ENCODE measurements at regions not wholly inside any gene's neighbourhood (a gene's known extent, or its start where the extent isn't known, plus 50 kb on each side); places are given as distances from the start of the nearest gene placed in this dataset.

GRCh38 chr11:134479206-134480135, 67.4 kb upstream of the B3GAT1 start:
- WGBS, 4 donors, result 70 to 79% (median 74%) methylated on average over 21 of the region's 21 CpGs
- no peaks in the 10 kb centered on the region for H3K36me3 ChIP-seq (replicated peaks in 1 of 2)
- DNase-seq, result peak in 1 of 7 donors; percentile 39
- intact Hi-C loops (cut with DNase I), result no loop called here
- no peak overlapping the region for H3K4me3 ChIP-seq
- TF ChIP-seq CTCF (IDR thresholded peaks at IDR 0.05), result no peak
- TF ChIP-seq POLR2A (IDR thresholded peaks at IDR 0.05), result no peak
- H3K27ac ChIP-seq, result no peak overlapping the region
- H3K27me3 ChIP-seq, result no peaks in the 10 kb centered on the region
- H3K9me3 ChIP-seq (replicated peaks in 1 of 3), result no peaks in the 10 kb centered on the region
- no peaks in the 10 kb centered on the region for H3K4me1 ChIP-seq (replicated peaks in 1 of 2)

GRCh38 chr11:134478611-134479010, 66.6 kb upstream of the B3GAT1 start:
- Histone ChIP-seq H3K36me3 (replicated peaks in 1 of 2) (no peaks in the 10 kb centered on the region), H3K4me3 (no peak overlapping the region), H3K4me1 (replicated peaks in 1 of 2) (no peaks in the 10 kb centered on the region), H3K27ac (no peak overlapping the region), H3K27me3 (no peaks in the 10 kb centered on the region), H3K9me3 (replicated peaks in 1 of 3) (no peaks in the 10 kb centered on the region)
- 14 to 50% (median 19%) methylated on average over 2 of the region's 2 CpGs for WGBS, 4 donors
- TF ChIP-seq CTCF (IDR thresholded peaks at IDR 0.05), result no peak
- no peak for TF ChIP-seq POLR2A (IDR thresholded peaks at IDR 0.05)
- intact Hi-C loops (cut with DNase I), result no loop called here
- DNase-seq, result peak in 1 of 7 donors; percentile 50

- H3K36me3 ChIP-seq (replicated peaks in 1 of 2), result no peaks in the 10 kb centered on the region
- no peaks in the 10 kb centered on the region for H3K4me1 ChIP-seq (replicated peaks in 1 of 2)
- WGBS, 4 donors, result 34 to 77% (median 70%) methylated on average over 3 to 7 of the region's 7 CpGs
- intact Hi-C loops (cut with DNase I), result no loop called here
- no peak overlapping the region for H3K27ac ChIP-seq
- TF ChIP-seq CTCF (IDR thresholded peaks at IDR 0.05) (no peak), POLR2A (IDR thresholded peaks at IDR 0.05) (no peak)
- no peak overlapping the region for H3K4me3 ChIP-seq
- no peaks in the 10 kb centered on the region for H3K27me3 ChIP-seq
- peak in 1 of 7 donors; percentile 18 for DNase-seq
- no peaks in the 10 kb centered on the region for H3K9me3 ChIP-seq (replicated peaks in 1 of 3)
Measured at GRCh38 chr11:134478176-134478575, 66.1 kb upstream of the B3GAT1 start.

- H3K27me3 ChIP-seq, result no peaks in the 10 kb centered on the region
- no peak overlapping the region for H3K27ac ChIP-seq
- intact Hi-C loops (cut with DNase I), result no loop called here
- no peaks in the 10 kb centered on the region for H3K9me3 ChIP-seq (replicated peaks in 1 of 3)
- WGBS, 4 donors, result 38 to 54% (median 44%) methylated on average over 2 of the region's 2 CpGs
- no peak overlapping the region for H3K4me3 ChIP-seq
- H3K36me3 ChIP-seq (replicated peaks in 1 of 2), result no peaks in the 10 kb centered on the region
- no peaks in the 10 kb centered on the region for H3K4me1 ChIP-seq (replicated peaks in 1 of 2)
- TF ChIP-seq CTCF (IDR thresholded peaks at IDR 0.05) (no peak), POLR2A (IDR thresholded peaks at IDR 0.05) (no peak)
- DNase-seq, result no peak
Measured at GRCh38 chr11:134477486-134477885, 65.4 kb upstream of the B3GAT1 start.

All from adrenal gland (tissue), 9 donors.